ENCODE measurements at regions not wholly inside any gene's neighbourhood (a gene's known extent, or its start where the extent isn't known, plus 50 kb on each side); places are given as distances from the start of the nearest gene placed in this dataset.

DNA sequence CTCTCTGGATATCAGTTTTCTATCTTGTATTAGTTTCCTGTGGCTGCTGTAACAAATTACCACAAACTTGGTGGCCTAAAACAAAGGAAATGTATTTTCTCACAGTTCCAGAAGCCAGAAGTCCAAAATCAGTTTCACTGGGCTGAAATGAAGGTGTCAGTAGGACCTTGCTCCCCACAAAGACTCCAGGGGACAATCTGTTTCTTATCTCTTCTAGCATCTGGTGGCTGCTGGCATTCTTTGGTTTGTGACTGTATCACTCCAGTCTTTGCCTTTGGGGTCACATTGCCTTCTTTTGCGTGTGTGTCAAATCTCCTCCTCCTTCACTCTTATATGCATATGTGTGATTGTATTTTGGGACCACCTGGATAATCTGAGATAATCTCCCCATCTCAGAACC lies 153.0 kb upstream of the PRPS1L1 start:
- Mint-ChIP-seq H3K27ac (ENCODE audit: unreplicated experiment) (no peak overlapping the region), H3K36me3 (ENCODE audit: low read depth) (no peaks in the 10 kb centered on the region), H3K4me1 (ENCODE audit: low read depth) (peaks cover 12% of the 10 kb centered on the region), H3K9me3 (ENCODE audit: low read depth) (no peaks in the 10 kb centered on the region), H3K27me3 (ENCODE audit: low read depth) (no peaks in the 10 kb centered on the region), H3K4me3 (ENCODE audit: unreplicated experiment) (no peak overlapping the region)
- no peak for DNase-seq (ENCODE audit: low spot score)
- TF ChIP-seq, protein P1, sequence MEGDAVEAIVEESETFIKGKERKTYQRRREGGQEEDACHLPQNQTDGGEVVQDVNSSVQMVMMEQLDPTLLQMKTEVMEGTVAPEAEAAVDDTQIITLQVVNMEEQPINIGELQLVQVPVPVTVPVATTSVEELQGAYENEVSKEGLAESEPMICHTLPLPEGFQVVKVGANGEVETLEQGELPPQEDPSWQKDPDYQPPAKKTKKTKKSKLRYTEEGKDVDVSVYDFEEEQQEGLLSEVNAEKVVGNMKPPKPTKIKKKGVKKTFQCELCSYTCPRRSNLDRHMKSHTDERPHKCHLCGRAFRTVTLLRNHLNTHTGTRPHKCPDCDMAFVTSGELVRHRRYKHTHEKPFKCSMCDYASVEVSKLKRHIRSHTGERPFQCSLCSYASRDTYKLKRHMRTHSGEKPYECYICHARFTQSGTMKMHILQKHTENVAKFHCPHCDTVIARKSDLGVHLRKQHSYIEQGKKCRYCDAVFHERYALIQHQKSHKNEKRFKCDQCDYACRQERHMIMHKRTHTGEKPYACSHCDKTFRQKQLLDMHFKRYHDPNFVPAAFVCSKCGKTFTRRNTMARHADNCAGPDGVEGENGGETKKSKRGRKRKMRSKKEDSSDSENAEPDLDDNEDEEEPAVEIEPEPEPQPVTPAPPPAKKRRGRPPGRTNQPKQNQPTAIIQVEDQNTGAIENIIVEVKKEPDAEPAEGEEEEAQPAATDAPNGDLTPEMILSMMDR (IDR thresholded peaks at IDR 0.05) = no peak

DNA sequence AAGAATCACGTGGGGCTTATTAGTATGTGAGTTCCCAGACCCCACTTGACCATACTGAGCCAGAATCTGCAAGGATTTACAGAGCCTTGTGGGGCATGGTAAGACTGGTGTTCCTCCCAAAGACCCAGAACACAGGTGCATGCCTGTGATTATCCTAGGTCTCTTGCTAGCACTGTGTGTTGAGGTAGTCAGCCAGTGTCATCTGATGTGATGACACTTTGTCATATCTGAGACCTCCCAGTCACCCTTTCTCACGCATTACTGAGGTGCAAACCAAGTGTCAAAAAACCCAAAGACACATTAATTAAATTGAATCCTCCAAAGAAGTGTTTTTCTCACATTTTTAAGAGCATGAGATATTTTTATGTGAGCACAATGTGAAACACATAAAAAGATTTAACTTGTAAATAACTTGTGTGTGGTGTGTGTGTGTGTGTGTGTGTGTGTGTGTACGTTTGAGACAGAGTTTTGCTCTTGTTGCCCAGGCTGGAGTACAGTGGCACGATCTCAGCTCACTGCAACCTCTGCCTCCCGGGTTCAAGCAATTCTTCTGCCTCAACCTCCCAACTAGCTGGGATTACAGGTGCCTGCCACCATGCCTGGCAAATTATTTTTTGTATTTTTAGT lies 162.0 kb upstream of the PRPS1L1 start:
- Mint-ChIP-seq H3K9me3 (ENCODE audit: low read depth) (peaks cover 15% of the 10 kb centered on the region), H3K36me3 (ENCODE audit: low read depth) (no peaks in the 10 kb centered on the region), H3K27ac (ENCODE audit: unreplicated experiment) (no peak overlapping the region), H3K27me3 (ENCODE audit: low read depth) (peaks cover 5% of the 10 kb centered on the region), H3K4me1 (ENCODE audit: low read depth) (peaks cover 3% of the 10 kb centered on the region), H3K4me3 (ENCODE audit: unreplicated experiment) (no peak overlapping the region)
- DNase-seq (ENCODE audit: low spot score) = no peak
- TF ChIP-seq, protein P1 (IDR thresholded peaks at IDR 0.05) = no peak

DNA sequence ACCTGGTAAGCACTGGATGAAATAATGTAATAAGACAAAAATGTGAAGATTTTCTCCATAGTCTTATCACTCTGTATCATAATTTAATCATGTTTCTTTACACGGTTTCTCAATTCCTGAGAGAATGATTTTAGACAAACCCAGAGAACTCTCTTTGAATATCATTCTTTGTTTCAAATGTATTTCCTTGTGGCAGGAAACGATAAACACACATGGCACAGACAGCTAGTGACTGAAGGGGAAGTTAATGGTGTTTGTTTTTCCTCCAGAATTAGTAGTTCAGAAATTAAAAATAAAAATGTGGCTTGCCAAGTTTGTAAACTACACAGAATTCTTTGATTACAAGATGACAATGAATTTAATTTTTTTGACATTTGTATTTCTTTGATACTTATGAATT lies 163.7 kb upstream of the PRPS1L1 start:
- H3K27ac Mint-ChIP-seq (ENCODE audit: unreplicated experiment) = no peak overlapping the region

DNA sequence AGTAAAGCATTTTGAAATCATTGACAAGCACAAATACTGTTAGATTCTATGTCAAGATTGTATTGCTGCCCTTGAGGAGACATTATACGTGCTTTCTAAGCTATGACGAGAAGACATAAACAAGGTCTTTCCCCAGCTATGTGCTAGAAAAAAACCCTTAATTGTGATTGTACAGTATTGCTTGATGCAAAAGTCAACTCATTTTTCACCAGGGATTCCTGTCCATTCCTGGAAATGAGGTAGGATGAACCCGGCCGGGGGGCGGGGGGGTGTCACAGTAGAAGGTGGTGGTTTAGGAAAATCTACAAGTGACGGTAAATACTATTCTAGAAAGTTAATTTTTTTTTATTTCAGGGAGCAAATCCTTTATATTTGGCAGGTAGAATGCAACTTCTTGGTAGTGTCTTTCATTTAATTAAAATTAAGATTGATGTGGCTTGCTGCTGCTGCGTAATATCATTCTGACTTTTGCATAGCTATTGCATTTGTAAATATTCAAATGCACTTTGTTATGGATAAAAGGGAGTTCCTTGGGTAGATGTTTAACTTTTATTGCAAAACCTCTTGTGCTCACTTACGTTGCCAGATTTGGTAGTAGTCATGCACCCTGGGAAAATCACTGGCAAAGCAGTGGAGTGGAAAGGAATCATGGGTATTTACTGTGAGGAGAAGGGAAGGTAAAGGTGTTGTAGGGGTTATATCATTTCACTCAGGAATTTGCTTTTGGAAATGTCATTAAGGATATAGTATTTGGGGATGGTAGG lies 164.4 kb upstream of the PRPS1L1 start:
- Mint-ChIP-seq H3K4me1 (ENCODE audit: low read depth) (no peaks in the 10 kb centered on the region), H3K4me3 (ENCODE audit: unreplicated experiment) (no peak overlapping the region), H3K27me3 (ENCODE audit: low read depth) (peaks cover 5% of the 10 kb centered on the region), H3K27ac (ENCODE audit: unreplicated experiment) (no peak overlapping the region), H3K36me3 (ENCODE audit: low read depth) (no peaks in the 10 kb centered on the region), H3K9me3 (ENCODE audit: low read depth) (peaks cover 18% of the 10 kb centered on the region)
- no peak for DNase-seq (ENCODE audit: low spot score)
- TF ChIP-seq, protein P1 (IDR thresholded peaks at IDR 0.05) = no peak

More for the DNA sequence above, 163.7 kb upstream of the PRPS1L1 start:
- Mint-ChIP-seq H3K4me3 (ENCODE audit: unreplicated experiment) (no peak overlapping the region), H3K27me3 (ENCODE audit: low read depth) (peaks cover 5% of the 10 kb centered on the region), H3K36me3 (ENCODE audit: low read depth) (no peaks in the 10 kb centered on the region), H3K4me1 (ENCODE audit: low read depth) (peaks cover 3% of the 10 kb centered on the region), H3K9me3 (ENCODE audit: low read depth) (peaks cover 17% of the 10 kb centered on the region)
- no peak for DNase-seq (ENCODE audit: low spot score)
- TF ChIP-seq, protein P1 (IDR thresholded peaks at IDR 0.05) = no peak

DNA sequence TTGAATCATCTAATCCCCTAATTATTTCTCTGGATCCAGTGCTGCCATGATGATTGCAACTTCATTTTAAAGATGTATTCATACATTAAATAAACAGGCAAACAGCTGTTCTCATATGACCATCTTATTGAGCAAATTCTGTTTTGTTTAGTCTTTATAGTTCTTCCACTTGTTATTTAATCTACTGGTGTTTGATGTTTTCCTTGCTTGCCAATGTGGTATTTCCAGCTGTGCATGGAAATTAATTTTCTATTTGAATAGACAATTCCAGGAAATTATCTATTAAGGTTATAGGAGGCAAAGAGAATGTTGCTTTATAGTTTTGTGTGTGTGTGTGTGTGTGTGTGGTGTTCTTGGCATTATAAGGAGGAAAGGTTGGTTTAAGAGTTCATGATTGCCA lies 167.0 kb upstream of the PRPS1L1 start:
- peaks cover 3% of the 10 kb centered on the region for H3K36me3 Mint-ChIP-seq (ENCODE audit: low read depth)
- peaks cover 3% of the 10 kb centered on the region for H3K27me3 Mint-ChIP-seq (ENCODE audit: low read depth)
- TF ChIP-seq, protein P1 (IDR thresholded peaks at IDR 0.05) = no peak
- H3K4me1 Mint-ChIP-seq (ENCODE audit: low read depth) = no peaks in the 10 kb centered on the region
- peaks cover 12% of the 10 kb centered on the region for H3K9me3 Mint-ChIP-seq (ENCODE audit: low read depth)
- DNase-seq (ENCODE audit: low spot score) = no peak
- H3K4me3 Mint-ChIP-seq (ENCODE audit: unreplicated experiment) = no peak overlapping the region
- H3K27ac Mint-ChIP-seq (ENCODE audit: unreplicated experiment) = no peak overlapping the region

Measured in chondrocyte (in vitro differentiated cells).